NCI-H446 (cell line): ENCODE measurements at regions not wholly inside any gene's neighbourhood (a gene's known extent, or its start where the extent isn't known, plus 50 kb on each side); places are given as distances from the start of the nearest gene placed in this dataset.

Experiments used
- DNase-seq, 2 experiments: peaks; one replicate each; lab custom pipeline; 2025; lab: John Stamatoyannopoulos, UW

GRCh38 chr11:37770145-37770544, 1172.1 kb upstream of the RAG2 start:
- no peak for DNase-seq

DNA sequence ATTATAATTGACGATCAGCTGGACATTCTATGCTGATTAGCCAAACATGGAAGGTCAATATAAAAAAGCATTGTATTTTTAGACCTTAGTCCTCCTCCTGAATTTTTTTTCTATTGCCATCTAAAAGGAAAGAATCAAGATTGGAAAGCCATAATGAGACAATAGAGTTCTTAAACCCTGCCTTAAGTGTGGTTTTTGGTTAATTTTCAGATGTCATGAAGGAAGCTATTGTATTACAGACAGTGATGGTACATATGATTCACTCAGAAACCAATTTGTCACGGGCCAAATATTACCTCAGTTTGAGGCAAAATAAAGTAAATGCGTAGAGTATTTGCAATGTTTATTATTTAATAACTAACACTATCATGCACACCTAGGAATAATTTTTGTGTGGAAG, 1164.0 kb upstream of the RAG2 start:
- no peak for DNase-seq

DNA sequence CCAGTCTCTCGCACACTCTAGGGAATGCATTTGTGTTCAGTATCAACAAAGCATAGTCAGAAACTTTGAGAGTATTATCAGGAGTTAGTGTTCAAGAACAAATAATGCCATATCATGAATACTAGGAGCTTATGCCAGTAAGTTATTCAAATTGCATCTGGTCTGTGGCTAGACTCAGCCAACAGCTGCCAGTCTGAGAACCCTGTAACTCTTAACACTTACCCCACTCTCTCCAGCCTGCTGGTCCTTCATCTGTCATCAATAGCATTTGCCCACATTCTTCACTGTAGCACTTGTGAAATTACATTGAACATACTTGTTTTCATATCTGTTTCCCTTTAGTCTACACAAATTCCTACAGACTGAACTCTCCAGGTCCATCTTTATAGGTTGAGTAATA, 1157.5 kb upstream of the RAG2 start:
- peak in 1 of 2 experiments; percentile 45 for DNase-seq

GRCh38 chr11:37748641-37749040, 1150.6 kb upstream of the RAG2 start:
- DNase-seq, result no peak

- no peak for DNase-seq
These were observed 1149.1 kb upstream of the RAG2 start for GRCh38 chr11:37747121-37747520.

- DNase-seq, result peak in 1 of 2 experiments; percentile 1
These were observed 1129.3 kb upstream of the RAG2 start for GRCh38 chr11:37727371-37727770.

DNA sequence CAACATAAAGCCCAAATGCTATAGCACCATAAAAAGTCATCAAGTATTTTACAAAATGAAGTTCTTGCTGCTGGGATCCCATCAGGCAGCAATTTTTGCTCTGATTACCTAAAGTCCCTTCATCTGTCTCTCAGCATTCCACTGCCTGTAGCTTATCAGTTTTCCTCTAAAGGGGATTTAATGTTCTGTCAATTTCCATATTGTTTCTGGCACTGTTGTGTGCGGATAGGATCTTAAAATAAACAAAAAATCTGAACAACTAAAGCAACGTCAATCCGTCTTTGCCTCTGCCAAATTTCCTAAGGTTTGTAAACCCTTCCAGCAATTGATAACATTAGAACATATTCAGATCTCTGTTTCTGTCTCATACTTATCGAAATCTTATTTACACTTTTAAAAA, 1126.3 kb upstream of the RAG2 start:
- no peak for DNase-seq

- DNase-seq, result no peak
These were observed 1123.4 kb upstream of the RAG2 start for GRCh38 chr11:37721485-37721884.

DNA sequence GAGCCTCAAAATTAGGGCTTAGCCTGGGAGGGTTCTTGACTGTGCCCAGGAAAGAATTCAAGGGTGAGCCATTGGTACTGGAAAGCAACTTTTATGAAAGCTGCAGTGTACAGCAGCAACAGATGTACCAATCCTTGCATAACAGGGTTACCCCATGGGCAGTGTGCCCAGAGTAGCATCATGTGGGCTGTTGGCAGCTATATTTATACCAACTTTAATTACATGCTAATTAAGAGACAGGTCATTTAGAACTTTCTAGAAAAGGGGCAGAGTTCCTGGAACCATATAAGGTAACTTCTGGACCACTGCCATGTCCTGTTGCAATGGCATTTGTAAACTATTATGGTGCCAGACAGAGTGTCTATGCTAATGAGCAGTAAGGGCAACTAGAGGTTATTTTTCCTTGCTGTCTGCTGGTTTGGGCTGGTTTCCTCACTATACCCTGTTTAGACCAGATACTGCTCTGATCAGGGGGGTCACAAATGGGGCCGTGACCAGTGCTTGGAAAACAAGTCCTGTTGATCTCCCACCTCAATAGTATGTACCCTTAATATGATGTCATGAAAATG, 1120.5 kb upstream of the RAG2 start:
- DNase-seq, result peak; percentile 44 to 87

DNA sequence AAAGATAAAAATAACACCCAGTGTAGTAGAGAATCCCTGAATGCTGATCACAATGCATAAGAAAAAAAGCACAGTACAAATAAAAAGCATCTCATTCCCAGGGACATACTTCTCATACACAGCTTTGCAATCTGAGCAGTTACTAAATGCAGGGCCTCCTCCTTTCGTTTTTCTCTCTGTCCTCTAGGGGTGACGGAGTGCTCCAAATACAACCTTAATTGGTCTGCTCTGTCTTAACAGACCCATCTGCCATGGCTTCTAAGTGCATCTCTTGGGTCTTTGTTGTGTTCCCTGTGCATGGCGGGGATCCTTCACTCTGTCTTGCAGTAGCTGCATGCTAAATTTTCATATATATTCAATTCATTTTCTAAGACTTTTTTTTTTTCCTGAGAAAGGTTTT, 1114.2 kb upstream of the RAG2 start:
- DNase-seq, result peak; percentile 20 to 58

- DNase-seq, result peak; percentile 60 to 88
These were observed 1112.0 kb upstream of the RAG2 start for GRCh38 chr11:37710031-37710430.

DNA sequence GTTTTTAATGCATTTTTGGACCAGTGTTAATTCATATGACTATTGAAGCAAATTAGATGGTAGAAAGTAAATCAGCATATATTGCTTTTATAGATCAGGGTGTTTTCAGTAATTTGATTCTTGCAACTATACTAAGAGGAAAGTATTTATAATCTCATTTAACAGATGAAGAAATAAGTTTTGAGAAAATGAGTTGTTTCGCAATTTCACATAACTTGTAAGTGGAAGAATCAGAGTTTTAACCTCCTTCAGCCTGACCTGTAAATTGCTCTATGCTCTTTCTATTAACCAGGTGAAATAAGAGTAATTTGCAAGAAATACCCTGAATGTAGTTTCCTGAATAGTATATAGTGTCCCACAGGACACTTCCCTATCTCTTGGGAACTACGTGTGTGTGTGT, 1106.8 kb upstream of the RAG2 start:
- DNase-seq, result no peak

DNA sequence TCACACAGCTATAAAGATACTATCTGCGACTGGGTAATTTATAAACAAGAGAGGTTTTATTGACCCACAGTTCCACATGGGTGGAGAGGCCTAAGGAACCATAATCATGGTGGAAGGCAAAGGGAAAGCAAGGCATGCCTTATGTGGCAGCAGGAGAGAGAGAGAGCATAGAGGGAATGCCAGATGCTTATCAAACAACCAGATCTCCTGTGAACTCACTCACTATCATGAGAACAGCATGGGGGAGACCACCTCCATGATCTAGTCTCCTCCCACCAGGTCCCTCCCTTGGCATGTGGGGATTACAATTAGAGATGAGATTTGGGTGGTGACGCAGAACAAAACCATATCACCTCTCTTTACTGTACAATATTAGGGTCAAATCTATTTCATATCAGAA, 1101.6 kb upstream of the RAG2 start:
- DNase-seq, result no peak

DNA sequence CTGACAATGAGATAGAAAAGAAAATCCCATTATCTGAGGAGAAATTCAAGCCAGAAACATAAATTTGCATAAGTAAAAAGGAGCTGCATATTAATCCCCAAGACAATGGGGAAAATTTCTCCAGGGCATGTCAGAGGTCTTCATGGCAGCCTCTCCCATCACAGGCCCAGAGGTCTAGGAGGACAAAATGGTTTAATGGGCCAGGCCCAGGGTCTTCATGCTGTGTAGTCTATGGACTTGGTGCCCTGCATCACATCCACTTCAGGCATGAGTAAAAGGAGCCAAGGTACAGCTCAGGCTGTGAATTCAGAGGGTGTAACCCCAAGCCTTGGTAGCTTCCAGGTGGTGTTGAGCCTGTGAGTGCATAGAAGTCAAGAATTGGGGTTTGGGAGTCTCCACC, 1097.2 kb upstream of the RAG2 start:
- DNase-seq, result no peak

- DNase-seq, result no peak
These were observed 1091.9 kb upstream of the RAG2 start for GRCh38 chr11:37689951-37690350.

GRCh38 chr11:37688456-37688855, 1090.4 kb upstream of the RAG2 start:
- DNase-seq, result no peak

DNA sequence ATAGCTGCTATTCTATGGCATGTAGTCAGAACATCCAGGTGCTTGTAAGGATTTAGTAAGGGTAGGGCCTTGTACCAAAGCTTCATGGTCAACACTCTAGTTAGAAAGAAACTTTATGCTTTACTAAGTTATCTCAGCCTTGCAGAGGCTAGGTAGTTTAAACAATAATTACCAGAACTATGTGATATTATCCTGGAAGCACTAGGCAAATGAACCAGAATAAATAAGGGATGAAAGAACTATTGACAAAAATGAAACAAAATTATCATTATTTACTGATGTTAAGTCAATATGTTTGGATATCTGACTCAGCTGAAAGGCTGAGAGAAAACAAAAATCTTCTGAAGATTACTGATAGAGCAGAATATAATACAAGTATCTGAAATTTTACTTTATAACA, 1089.1 kb upstream of the RAG2 start:
- no peak for DNase-seq

- no peak for DNase-seq
These were observed 1073.3 kb upstream of the RAG2 start for GRCh38 chr11:37671321-37671720.

- no peak for DNase-seq
These were observed 1068.9 kb upstream of the RAG2 start for GRCh38 chr11:37666960-37667359.

- peak; percentile 14 to 51 for DNase-seq
These were observed 1059.6 kb upstream of the RAG2 start for GRCh38 chr11:37657645-37658044.

DNA sequence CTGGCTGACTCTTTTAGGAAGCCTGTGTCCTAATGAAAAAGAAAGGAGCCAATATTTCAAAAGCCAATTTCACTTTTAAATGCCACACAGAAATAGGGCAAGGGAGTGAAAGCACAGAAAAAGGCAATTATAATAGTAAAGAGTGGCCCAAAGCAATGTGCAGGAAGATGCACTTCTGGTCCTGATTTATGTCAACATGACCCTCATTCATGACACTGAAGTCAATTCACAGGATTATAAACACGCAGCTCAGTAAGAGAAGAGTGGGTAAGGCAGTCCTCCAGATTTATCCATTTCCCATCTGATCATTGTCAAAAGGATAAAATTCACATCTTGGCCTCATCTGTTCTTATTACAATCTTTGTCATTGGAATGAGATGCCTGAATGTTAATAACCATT, 1049.7 kb upstream of the RAG2 start:
- DNase-seq, result no peak

DNA sequence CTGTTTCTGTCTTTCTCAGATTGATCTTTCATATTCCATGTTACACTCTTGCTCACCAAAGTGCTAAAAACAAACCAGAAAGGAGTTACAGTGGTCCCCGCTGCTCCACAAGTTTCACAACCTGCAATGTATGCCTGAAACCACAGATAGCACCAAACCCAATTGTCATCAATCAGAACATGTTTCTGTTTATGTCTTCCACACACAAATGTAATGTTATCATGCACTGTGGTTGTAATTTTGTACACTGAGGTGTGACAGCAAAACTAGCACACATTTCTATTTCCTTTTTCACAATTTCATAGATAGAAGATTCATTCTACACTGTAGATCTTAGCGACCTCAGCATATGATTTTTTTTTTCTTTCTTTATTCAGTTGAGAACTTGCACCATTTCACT, 1045.9 kb upstream of the RAG2 start:
- DNase-seq, result no peak

GRCh38 chr11:37642296-37642695, 1044.3 kb upstream of the RAG2 start:
- no peak for DNase-seq

GRCh38 chr11:37632748-37633147, 1034.7 kb upstream of the RAG2 start:
- DNase-seq, result no peak

DNA sequence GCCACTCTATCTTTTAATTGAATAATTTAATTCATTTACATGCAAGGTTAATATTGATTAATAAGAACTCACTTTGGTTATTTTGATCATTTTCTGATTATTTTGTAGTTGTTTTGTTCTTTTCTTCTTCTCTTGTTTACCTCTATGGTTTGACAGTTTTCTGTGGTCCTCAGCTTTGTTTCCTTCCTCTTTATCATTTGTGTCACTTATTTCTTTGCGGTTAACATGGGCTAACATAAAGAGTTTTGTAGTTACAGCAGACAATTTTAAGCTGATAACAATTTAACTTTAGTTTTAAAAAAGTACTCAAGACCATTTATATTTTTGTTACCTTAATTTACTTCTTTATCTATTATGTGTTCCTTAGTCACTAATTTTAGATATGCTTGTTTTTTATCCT, 1032.8 kb upstream of the RAG2 start:
- DNase-seq, result no peak
